HG03095 (cell line): ENCODE measurements at regions not wholly inside any gene's neighbourhood (a gene's known extent, or its start where the extent isn't known, plus 50 kb on each side); places are given as distances from the start of the nearest gene placed in this dataset.
"Not testable (repeated sequence)": the region's sequence is repeated elsewhere in the genome, so short reads cannot be mapped to it uniquely, and the experiment has no call there.

Source experiments
- ATAC-seq: cut with Tn5 transposase; IDR thresholded peaks from one replicate; pipeline ENCODE4 v1.9.1; 2021; ENCODE audit warnings: moderate library complexity; ENCODE audit not compliant: unreplicated experiment

GRCh38 chr1:94769551-94769950, 50.6 kb upstream of the SLC44A3 start:
- no peak for ATAC-seq

GRCh38 chr1:94768036-94768435, 52.1 kb upstream of the SLC44A3 start:
- ATAC-seq, result no peak

- ATAC-seq, result no peak
Measured at GRCh38 chr1:94765958-94766357, 54.2 kb upstream of the SLC44A3 start.

- ATAC-seq, result no peak
Measured at GRCh38 chr1:94759188-94759587, 61.0 kb upstream of the SLC44A3 start.

- no peak for ATAC-seq
Measured at GRCh38 chr1:94757931-94758330, 62.2 kb upstream of the SLC44A3 start.

- no peak for ATAC-seq
Measured at GRCh38 chr1:94755675-94756074, 64.5 kb upstream of the SLC44A3 start.

GRCh38 chr1:94755016-94755415, 65.1 kb upstream of the SLC44A3 start:
- ATAC-seq, result not testable (repeated sequence)

GRCh38 chr1:94754570-94754969, 65.6 kb upstream of the SLC44A3 start:
- ATAC-seq, result no peak

GRCh38 chr1:94754095-94754494, 66.1 kb upstream of the SLC44A3 start:
- ATAC-seq, result no peak

GRCh38 chr1:94753171-94753972, 66.8 kb upstream of the SLC44A3 start:
- no peak for ATAC-seq

GRCh38 chr1:94751483-94751882, 68.7 kb upstream of the SLC44A3 start:
- not testable (repeated sequence) for ATAC-seq

GRCh38 chr1:94746635-94747525, 73.3 kb upstream of the SLC44A3 start:
- no peak for ATAC-seq

- no peak for ATAC-seq
Measured at GRCh38 chr1:94745742-94746141, 74.4 kb upstream of the SLC44A3 start.

- no peak for ATAC-seq
Measured at GRCh38 chr1:94743862-94744261, 76.3 kb upstream of the SLC44A3 start.

- no peak for ATAC-seq
Measured at GRCh38 chr1:94741996-94742395, 78.2 kb upstream of the SLC44A3 start.

GRCh38 chr1:94741510-94741909, 78.6 kb upstream of the SLC44A3 start:
- ATAC-seq, result no peak

- no peak for ATAC-seq
Measured at GRCh38 chr1:94739521-94740061, 80.6 kb upstream of the SLC44A3 start.

GRCh38 chr1:94738371-94738770, 81.8 kb upstream of the SLC44A3 start:
- no peak for ATAC-seq

GRCh38 chr1:94737124-94737998, 82.8 kb upstream of the SLC44A3 start:
- no peak for ATAC-seq

- ATAC-seq, result no peak
Measured at GRCh38 chr1:94736549-94736948, 83.6 kb upstream of the SLC44A3 start.

- ATAC-seq, result no peak
Measured at GRCh38 chr1:94736073-94736472, 84.1 kb upstream of the SLC44A3 start.
